OCI-LY1 (cell line): ENCODE measurements at regions not wholly inside any gene's neighbourhood (a gene's known extent, or its start where the extent isn't known, plus 50 kb on each side); places are given as distances from the start of the nearest gene placed in this dataset.

Source experiments
- H2AFZ ChIP-seq: fragments of 200-600 bp; sonication (generic), shearing (Covaris generic); 2 replicates; pipeline ENCODE4 v1.6.0; 2014; ENCODE audit warnings: antibody characterized with exemption, mild to moderate bottlenecking, low read length
- H3F3A ChIP-seq: fragments of 200-600 bp; sonication (generic), shearing (Covaris generic); 2 replicates; pipeline ENCODE4 v1.6.0; 2014; ENCODE audit warnings: mild to moderate bottlenecking, antibody characterized with exemption, low read length, moderate library complexity; ENCODE audit not compliant: insufficient read depth
- H3K27ac ChIP-seq: fragments of 200-600 bp; sonication (generic); 2 replicates; pipeline ENCODE4 v1.5.1; 2014; ENCODE audit warnings: low read length, mixed run types, mild to moderate bottlenecking, low read depth; ENCODE audit not compliant: poor library complexity, severe bottlenecking
- H3K27me3 ChIP-seq: fragments of 200-600 bp; sonication (generic); 2 replicates; pipeline ENCODE4 v1.6.0; 2014; ENCODE audit warnings: antibody characterized with exemption, mild to moderate bottlenecking, low read length, moderate library complexity; ENCODE audit not compliant: insufficient read depth
- H3K36me3 ChIP-seq: fragments of 200-600 bp; sonication (generic); 2 replicates; pipeline ENCODE4 v1.6.1; 2014; ENCODE audit warnings: mild to moderate bottlenecking, antibody characterized with exemption, low read length, moderate library complexity, mixed read lengths; ENCODE audit not compliant: insufficient read depth
- H3K4me1 ChIP-seq: fragments of 200-600 bp; sonication (generic); 2 replicates; pipeline ENCODE4 v1.5.1; 2014; ENCODE audit warnings: mild to moderate bottlenecking, low read length, moderate library complexity; ENCODE audit not compliant: insufficient read depth, severe bottlenecking
- H3K4me2 ChIP-seq: fragments of 200-600 bp; sonication (generic), shearing (Covaris generic); 2 replicates; pipeline ENCODE4 v1.6.1; 2014; ENCODE audit warnings: low read length
- H3K4me3 ChIP-seq: fragments of 200-600 bp; sonication (generic); 2 replicates; pipeline ENCODE4 v1.5.1; 2014; ENCODE audit warnings: low read length, low read depth, mild to moderate bottlenecking, mixed read lengths; ENCODE audit not compliant: poor library complexity, severe bottlenecking
- H3K79me2 ChIP-seq: fragments of 200-600 bp; shearing (Covaris generic); 2 replicates; pipeline ENCODE4 v1.6.1; 2016; ENCODE audit warnings: mixed run types, low read length, mixed read lengths; ENCODE audit not compliant: insufficient read depth
- H3K9ac ChIP-seq: fragments of 200-600 bp; sonication (generic), shearing (Covaris generic); 2 replicates; pipeline ENCODE4 v1.6.1; 2014; ENCODE audit warnings: mild to moderate bottlenecking, low read length, mixed read lengths
- H3K9me2 ChIP-seq: fragments of 200-600 bp; sonication (generic), shearing (Covaris generic); 2 replicates; pipeline ENCODE4 v1.6.1; 2014; ENCODE audit warnings: low read depth, mild to moderate bottlenecking, low read length, mixed read lengths
- H3K9me3 ChIP-seq: fragments of 200-600 bp; shearing (Covaris generic); 2 replicates; pipeline ENCODE4 v1.6.1; 2014; ENCODE audit warnings: low read length, mixed read lengths
- H4K20me1 ChIP-seq: fragments of 200-600 bp; sonication (generic), shearing (Covaris generic); 2 replicates; pipeline ENCODE4 v1.6.0; 2016; ENCODE audit warnings: mild to moderate bottlenecking, low read length; ENCODE audit not compliant: insufficient read depth
- CTCF ChIP-seq: fragments of 200-600 bp; sonication (generic), shearing (Covaris generic); IDR thresholded peaks from 2 replicates; pipeline ENCODE4 v1.5.1; 2017; ENCODE audit warnings: mild to moderate bottlenecking, antibody characterized with exemption, low read length, moderate library complexity, mixed read lengths
- EZH2 ChIP-seq: fragments of 200-600 bp; sonication (generic), shearing (Covaris generic); IDR thresholded peaks from 2 replicates; pipeline ENCODE4 v1.8.0; 2017; ENCODE audit warnings: borderline replicate concordance, mixed run types, mild to moderate bottlenecking, antibody characterized with exemption, low read length, moderate library complexity, mixed read lengths

GRCh38 chr9:87245271-87245670 lies 252.4 kb upstream of the DAPK1 start:
- Histone ChIP-seq H3K9me3 (no peaks in the 10 kb centered on the region), H3K27ac (no peak overlapping the region), H3F3A (no peaks in the 10 kb centered on the region), H3K79me2 (no peaks in the 10 kb centered on the region), H3K4me3 (no peak overlapping the region), H3K9ac (no peak overlapping the region), H3K4me1 (no peaks in the 10 kb centered on the region), H2AFZ (no peak overlapping the region), H3K4me2 (no peak overlapping the region), H3K9me2 (no peaks in the 10 kb centered on the region), H3K27me3 (0 out of 2 replicates have a peak, but pooled peaks cover 2% of the 10 kb centered on the region), H3K36me3 (no peaks in the 10 kb centered on the region), H4K20me1 (no peaks in the 10 kb centered on the region)
- TF ChIP-seq CTCF (no peak), EZH2 (no peak)

- Histone ChIP-seq H3K27ac (no peak overlapping the region), H3K9ac (no peak overlapping the region), H4K20me1 (no peaks in the 10 kb centered on the region), H3K9me3 (no peaks in the 10 kb centered on the region), H3K9me2 (no peaks in the 10 kb centered on the region), H2AFZ (no peak overlapping the region), H3K27me3 (0 out of 2 replicates have a peak, but pooled peaks cover 2% of the 10 kb centered on the region), H3F3A (no peaks in the 10 kb centered on the region), H3K4me1 (no peaks in the 10 kb centered on the region), H3K36me3 (no peaks in the 10 kb centered on the region), H3K4me2 (no peak overlapping the region), H3K79me2 (no peaks in the 10 kb centered on the region), H3K4me3 (no peak overlapping the region)
- TF ChIP-seq EZH2 (no peak), CTCF (no peak)
Measured at GRCh38 chr9:87247097-87247496, 250.6 kb upstream of the DAPK1 start.

- Histone ChIP-seq H3K4me3 (no peak overlapping the region), H4K20me1 (no peaks in the 10 kb centered on the region), H3K4me2 (no peak overlapping the region), H3K9ac (no peak overlapping the region), H2AFZ (no peak overlapping the region), H3K79me2 (no peaks in the 10 kb centered on the region), H3K4me1 (no peaks in the 10 kb centered on the region), H3K36me3 (no peaks in the 10 kb centered on the region), H3K9me3 (no peaks in the 10 kb centered on the region), H3K27me3 (0 out of 2 replicates have a peak, but pooled peaks cover 2% of the 10 kb centered on the region), H3K27ac (no peak overlapping the region), H3K9me2 (no peaks in the 10 kb centered on the region), H3F3A (no peaks in the 10 kb centered on the region)
- TF ChIP-seq EZH2 (no peak), CTCF (no peak)
Measured at GRCh38 chr9:87249029-87249428, 248.6 kb upstream of the DAPK1 start.
